ENCODE measurements at regions not wholly inside any gene's neighbourhood (a gene's known extent, or its start where the extent isn't known, plus 50 kb on each side); places are given as distances from the start of the nearest gene placed in this dataset.

- TF ChIP-seq CTCF (IDR thresholded peaks at IDR 0.05 in 8 of 11, conservative IDR thresholded peaks at IDR 0.05 in 3 of 11) (no peak), POLR2A (IDR thresholded peaks at IDR 0.05) (no peak), POLR2AphosphoS5 (IDR thresholded peaks at IDR 0.05) (no peak)
Observed at GRCh38 chr7:41459623-41460261, 243.1 kb downstream of the INHBA start.
